Liver (tissue), 8 donors: ENCODE measurements at regions not wholly inside any gene's neighbourhood (a gene's known extent, or its start where the extent isn't known, plus 50 kb on each side); places are given as distances from the start of the nearest gene placed in this dataset.

Experiments used
- DNase-seq: peaks from one replicate; pipeline ENCODE4 v3.0.0-alpha.2; 2017; ENCODE audit warnings: low spot score
- H3K27ac ChIP-seq, 2 donors: one replicate each; pipeline ENCODE4 v1.7.0; 2013; ENCODE audit warnings: inconsistent platforms in 2 of 2, low read length in 2 of 2, control low read depth in 1 of 2, low read depth in 1 of 2, mild to moderate bottlenecking in 1 of 2
- H3K27me3 ChIP-seq, 4 donors: one replicate each; pipeline versions ENCODE4 v1.6.1 to v1.7.0; 2013; ENCODE audit warnings: low read length in 3 of 4, inconsistent platforms in 1 of 4, mild to moderate bottlenecking in 1 of 4, moderate library complexity in 1 of 4; ENCODE audit not compliant: control insufficient read depth in 4 of 4, insufficient read depth in 4 of 4
- H3K36me3 ChIP-seq, 4 donors: one replicate each; pipeline versions ENCODE4 v1.6.1 to v1.7.0; 2013; ENCODE audit warnings: low read length in 3 of 4, mild to moderate bottlenecking in 3 of 4, low read depth in 1 of 4, moderate library complexity in 1 of 4; ENCODE audit not compliant: control insufficient read depth in 4 of 4, insufficient read depth in 3 of 4
- H3K4me1 ChIP-seq, 4 donors: one replicate each; pipeline versions ENCODE4 v1.6.1 to v1.7.0; 2013; ENCODE audit warnings: low read length in 3 of 4, mild to moderate bottlenecking in 3 of 4, moderate library complexity in 1 of 4; ENCODE audit not compliant: control insufficient read depth in 4 of 4, insufficient read depth in 4 of 4
- H3K4me3 ChIP-seq, 3 donors: one replicate each; pipeline versions ENCODE4 v1.6.1 to v1.7.0; 2013; ENCODE audit warnings: low read length in 3 of 3, control low read depth in 1 of 3, low read depth in 1 of 3, mild to moderate bottlenecking in 1 of 3
- H3K9ac ChIP-seq, 2 donors: one replicate each; pipeline ENCODE4 v1.7.0; 2013; ENCODE audit warnings: low read length in 2 of 2, mild to moderate bottlenecking in 2 of 2, moderate library complexity in 2 of 2, control low read depth in 1 of 2, low read depth in 1 of 2
- H3K9me3 ChIP-seq, 4 donors: one replicate each; pipeline versions ENCODE4 v1.6.1 to v1.7.0; 2013; ENCODE audit warnings: low read length in 3 of 4; ENCODE audit not compliant: control insufficient read depth in 4 of 4
- EGR1 ChIP-seq, 2 donors: IDR thresholded peaks; 2 replicates each; pipeline ENCODE4 v1.6.1; 2016 to 2018; ENCODE audit warnings: antibody characterized with exemption in 2 of 2, low read depth in 2 of 2
- FOXA1 ChIP-seq: IDR thresholded peaks from 2 replicates; pipeline ENCODE4 v1.6.1; 2016; ENCODE audit warnings: antibody characterized with exemption
- FOXA2 ChIP-seq: IDR thresholded peaks from 2 replicates; pipeline ENCODE4 v1.6.1; 2016; ENCODE audit warnings: antibody characterized with exemption
- GABPA ChIP-seq, 2 donors: IDR thresholded peaks in 1 of 2; conservative IDR thresholded peaks in 1 of 2; 2 replicates each; pipeline ENCODE4 v1.6.1; 2016; ENCODE audit warnings: antibody characterized with exemption in 2 of 2, mild to moderate bottlenecking in 1 of 2, moderate library complexity in 1 of 2
- HNF4A ChIP-seq, 2 donors: conservative IDR thresholded peaks; 2 replicates each; pipeline ENCODE4 v1.6.1; 2016; ENCODE audit warnings: antibody characterized with exemption in 2 of 2, mild to moderate bottlenecking in 2 of 2
- HNF4G ChIP-seq: IDR thresholded peaks from 2 replicates; pipeline ENCODE4 v1.6.1; 2016; ENCODE audit warnings: antibody characterized with exemption
- JUND ChIP-seq, 2 donors: IDR thresholded peaks; 2 replicates each; pipeline ENCODE4 v1.6.1; 2016; ENCODE audit warnings: antibody characterized with exemption in 2 of 2
- NR2F2 ChIP-seq: IDR thresholded peaks from 2 replicates; pipeline ENCODE4 v1.6.1; 2016; ENCODE audit warnings: antibody characterized with exemption
- RAD21 ChIP-seq, 2 donors: IDR thresholded peaks; 2 replicates each; pipeline ENCODE4 v1.6.1; 2016; ENCODE audit warnings: antibody characterized with exemption in 2 of 2, mild to moderate bottlenecking in 2 of 2
- RXRA ChIP-seq, 2 donors: IDR thresholded peaks; 2 replicates each; pipeline ENCODE4 v1.6.1; 2017 to 2018; ENCODE audit warnings: antibody characterized with exemption in 2 of 2, mild to moderate bottlenecking in 1 of 2
- SP1 ChIP-seq: IDR thresholded peaks from 2 replicates; pipeline ENCODE4 v1.6.1; 2018; ENCODE audit warnings: antibody characterized with exemption, mild to moderate bottlenecking
- TAF1 ChIP-seq: conservative IDR thresholded peaks from 2 replicates; pipeline ENCODE4 v1.6.1; 2016; ENCODE audit warnings: antibody characterized with exemption, mild to moderate bottlenecking
- YY1 ChIP-seq: IDR thresholded peaks from 2 replicates; pipeline ENCODE4 v1.6.1; 2016; ENCODE audit warnings: antibody characterized with exemption, mild to moderate bottlenecking
- WGBS: extraction: QIAGEN DNeasy Blood & Tissue Kit; methylation state at CpG from one replicate; pipeline ENCODE4 v1.1.7; 2013; 5-methylcytosine and 5-hydroxymethylcytosine counted together
- TF ChIP-seq, protein P1 (sequence below): IDR thresholded peaks from 2 replicates; pipeline ENCODE4 v1.6.1; 2016; ENCODE audit warnings: antibody characterized with exemption
- TF ChIP-seq, protein P2 (sequence below): fragments of 150-350 bp; IDR thresholded peaks from 2 replicates; pipeline ENCODE4 v1.5.1; 2017; ENCODE audit warnings: improper control_type of control experiment, low read depth, low read length; ENCODE audit not compliant: missing input control
- TF ChIP-seq, protein P3 (sequence below): IDR thresholded peaks from 2 replicates; pipeline ENCODE4 v1.6.1; 2016; ENCODE audit warnings: antibody characterized with exemption, mild to moderate bottlenecking
- TF ChIP-seq, protein P4 (sequence below): IDR thresholded peaks from 2 replicates; pipeline ENCODE4 v1.6.1; 2016; ENCODE audit warnings: antibody characterized with exemption
- TF ChIP-seq, protein P5 (sequence below): IDR thresholded peaks from 2 replicates; pipeline ENCODE4 v1.6.1; 2016; ENCODE audit warnings: antibody characterized with exemption
- donor health status: healthy.
- donor health status: healthy.
- donor health status: healthy.
- donor health status: healthy.
- donor health status: healthy.

DNA sequence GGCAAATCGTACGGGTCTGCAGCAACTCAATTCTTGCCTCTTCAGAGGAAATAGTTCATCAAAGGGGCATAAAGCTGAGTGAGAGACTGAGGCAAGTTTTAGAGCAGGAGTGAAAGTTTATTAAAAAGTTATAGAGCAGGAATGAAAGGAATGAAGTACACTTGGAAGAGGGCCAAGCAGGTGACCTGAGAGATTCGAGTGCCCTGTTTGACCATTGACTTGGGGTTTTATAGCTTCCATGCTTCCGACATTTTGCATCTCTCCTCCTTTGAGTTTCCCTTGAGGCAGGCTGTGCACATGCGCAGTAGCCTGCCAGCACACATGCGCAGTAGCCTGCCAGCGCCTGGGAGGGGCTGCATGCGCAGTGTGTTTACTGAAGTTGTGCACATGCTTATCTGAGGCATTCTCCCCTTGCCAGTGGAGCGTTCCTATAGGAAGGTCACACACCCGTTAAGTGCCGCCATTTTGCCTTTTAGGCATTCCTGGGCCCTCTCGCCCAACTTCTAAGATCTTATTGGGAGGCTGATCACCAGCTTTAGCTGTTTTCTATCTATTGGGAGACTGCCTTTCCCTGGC, 265.5 kb upstream of the MGAT5 start:
- H3K9ac ChIP-seq: no peak overlapping the region
- H3K4me3 ChIP-seq: no peak overlapping the region
- no peaks in the 10 kb centered on the region for H3K4me1 ChIP-seq
- DNase-seq: no peak
- no peak for TF ChIP-seq YY1
- no peak for TF ChIP-seq FOXA2
- TF ChIP-seq RAD21 (IDR thresholded peaks at IDR 0.05): no peak
- TF ChIP-seq TAF1: no peak
- TF ChIP-seq, protein P1, sequence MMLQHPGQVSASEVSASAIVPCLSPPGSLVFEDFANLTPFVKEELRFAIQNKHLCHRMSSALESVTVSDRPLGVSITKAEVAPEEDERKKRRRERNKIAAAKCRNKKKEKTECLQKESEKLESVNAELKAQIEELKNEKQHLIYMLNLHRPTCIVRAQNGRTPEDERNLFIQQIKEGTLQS: no peak
- TF ChIP-seq NR2F2: no peak
- no peak for TF ChIP-seq FOXA1
- TF ChIP-seq EGR1 (IDR thresholded peaks at IDR 0.05; ENCODE audit: low read depth in 2 of 2): no peak
- TF ChIP-seq, protein P2, sequence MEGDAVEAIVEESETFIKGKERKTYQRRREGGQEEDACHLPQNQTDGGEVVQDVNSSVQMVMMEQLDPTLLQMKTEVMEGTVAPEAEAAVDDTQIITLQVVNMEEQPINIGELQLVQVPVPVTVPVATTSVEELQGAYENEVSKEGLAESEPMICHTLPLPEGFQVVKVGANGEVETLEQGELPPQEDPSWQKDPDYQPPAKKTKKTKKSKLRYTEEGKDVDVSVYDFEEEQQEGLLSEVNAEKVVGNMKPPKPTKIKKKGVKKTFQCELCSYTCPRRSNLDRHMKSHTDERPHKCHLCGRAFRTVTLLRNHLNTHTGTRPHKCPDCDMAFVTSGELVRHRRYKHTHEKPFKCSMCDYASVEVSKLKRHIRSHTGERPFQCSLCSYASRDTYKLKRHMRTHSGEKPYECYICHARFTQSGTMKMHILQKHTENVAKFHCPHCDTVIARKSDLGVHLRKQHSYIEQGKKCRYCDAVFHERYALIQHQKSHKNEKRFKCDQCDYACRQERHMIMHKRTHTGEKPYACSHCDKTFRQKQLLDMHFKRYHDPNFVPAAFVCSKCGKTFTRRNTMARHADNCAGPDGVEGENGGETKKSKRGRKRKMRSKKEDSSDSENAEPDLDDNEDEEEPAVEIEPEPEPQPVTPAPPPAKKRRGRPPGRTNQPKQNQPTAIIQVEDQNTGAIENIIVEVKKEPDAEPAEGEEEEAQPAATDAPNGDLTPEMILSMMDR: no peak
- H3K36me3 ChIP-seq: no peaks in the 10 kb centered on the region
- no peaks in the 10 kb centered on the region for H3K9me3 ChIP-seq
- 90% methylated on average over 12 of the region's 12 CpGs for WGBS
- no peaks in the 10 kb centered on the region for H3K27me3 ChIP-seq
- H3K27ac ChIP-seq: no peak overlapping the region

DNA sequence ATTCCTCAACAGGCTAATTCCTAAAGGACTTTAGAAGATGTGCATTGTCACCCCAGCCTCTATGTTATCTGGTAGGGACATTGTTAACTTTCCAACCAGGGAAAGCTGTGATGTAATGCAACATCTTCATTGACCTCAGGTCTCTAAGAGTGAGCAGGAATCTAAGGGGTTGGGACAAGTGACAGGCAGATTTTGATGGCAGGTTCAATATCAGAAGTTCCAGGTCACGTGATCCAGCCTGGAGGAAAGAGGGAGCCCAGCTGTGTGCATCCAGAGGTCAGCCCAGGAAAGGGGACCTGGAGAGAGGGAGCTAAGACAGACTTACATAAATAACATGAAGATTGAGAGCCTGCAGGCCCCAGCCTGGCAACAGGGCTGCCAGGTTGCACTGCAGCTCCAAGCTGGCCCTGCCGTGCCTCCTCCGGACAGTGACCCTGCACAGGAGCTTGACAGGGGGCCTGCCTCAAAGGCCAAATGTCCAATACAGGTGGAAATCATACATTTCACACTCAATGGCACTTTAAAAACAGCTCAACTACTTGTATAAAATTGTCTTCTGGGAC, 262.2 kb upstream of the MGAT5 start:
- DNase-seq: no peak
- Histone ChIP-seq H3K36me3 (no peaks in the 10 kb centered on the region), H3K27ac (no peak overlapping the region), H3K9ac (no peak overlapping the region), H3K4me1 (no peaks in the 10 kb centered on the region), H3K9me3 (no peaks in the 10 kb centered on the region), H3K27me3 (no peaks in the 10 kb centered on the region), H3K4me3 (no peak overlapping the region)
- WGBS: 78% methylated on average over 3 of the region's 3 CpGs
- TF ChIP-seq RAD21 (IDR thresholded peaks at IDR 0.05) (no peak), FOXA1 (no peak), RXRA (IDR thresholded peaks at IDR 0.05) (no peak), TAF1 (no peak), GABPA (IDR thresholded peaks at IDR 0.05 in 1 of 2, conservative IDR thresholded peaks at IDR 0.05 in 1 of 2) (no peak), NR2F2 (no peak), HNF4A (conservative IDR thresholded peaks at IDR 0.05) (no peak), SP1 (no peak), HNF4G (no peak), JUND (IDR thresholded peaks at IDR 0.05) (no peak)
- TF ChIP-seq, protein P3, sequence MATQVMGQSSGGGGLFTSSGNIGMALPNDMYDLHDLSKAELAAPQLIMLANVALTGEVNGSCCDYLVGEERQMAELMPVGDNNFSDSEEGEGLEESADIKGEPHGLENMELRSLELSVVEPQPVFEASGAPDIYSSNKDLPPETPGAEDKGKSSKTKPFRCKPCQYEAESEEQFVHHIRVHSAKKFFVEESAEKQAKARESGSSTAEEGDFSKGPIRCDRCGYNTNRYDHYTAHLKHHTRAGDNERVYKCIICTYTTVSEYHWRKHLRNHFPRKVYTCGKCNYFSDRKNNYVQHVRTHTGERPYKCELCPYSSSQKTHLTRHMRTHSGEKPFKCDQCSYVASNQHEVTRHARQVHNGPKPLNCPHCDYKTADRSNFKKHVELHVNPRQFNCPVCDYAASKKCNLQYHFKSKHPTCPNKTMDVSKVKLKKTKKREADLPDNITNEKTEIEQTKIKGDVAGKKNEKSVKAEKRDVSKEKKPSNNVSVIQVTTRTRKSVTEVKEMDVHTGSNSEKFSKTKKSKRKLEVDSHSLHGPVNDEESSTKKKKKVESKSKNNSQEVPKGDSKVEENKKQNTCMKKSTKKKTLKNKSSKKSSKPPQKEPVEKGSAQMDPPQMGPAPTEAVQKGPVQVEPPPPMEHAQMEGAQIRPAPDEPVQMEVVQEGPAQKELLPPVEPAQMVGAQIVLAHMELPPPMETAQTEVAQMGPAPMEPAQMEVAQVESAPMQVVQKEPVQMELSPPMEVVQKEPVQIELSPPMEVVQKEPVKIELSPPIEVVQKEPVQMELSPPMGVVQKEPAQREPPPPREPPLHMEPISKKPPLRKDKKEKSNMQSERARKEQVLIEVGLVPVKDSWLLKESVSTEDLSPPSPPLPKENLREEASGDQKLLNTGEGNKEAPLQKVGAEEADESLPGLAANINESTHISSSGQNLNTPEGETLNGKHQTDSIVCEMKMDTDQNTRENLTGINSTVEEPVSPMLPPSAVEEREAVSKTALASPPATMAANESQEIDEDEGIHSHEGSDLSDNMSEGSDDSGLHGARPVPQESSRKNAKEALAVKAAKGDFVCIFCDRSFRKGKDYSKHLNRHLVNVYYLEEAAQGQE: no peak
- TF ChIP-seq, protein P2: no peak
- TF ChIP-seq, protein P4, sequence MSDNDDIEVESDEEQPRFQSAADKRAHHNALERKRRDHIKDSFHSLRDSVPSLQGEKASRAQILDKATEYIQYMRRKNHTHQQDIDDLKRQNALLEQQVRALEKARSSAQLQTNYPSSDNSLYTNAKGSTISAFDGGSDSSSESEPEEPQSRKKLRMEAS: no peak
- TF ChIP-seq, protein P1: no peak
- TF ChIP-seq, protein P5, sequence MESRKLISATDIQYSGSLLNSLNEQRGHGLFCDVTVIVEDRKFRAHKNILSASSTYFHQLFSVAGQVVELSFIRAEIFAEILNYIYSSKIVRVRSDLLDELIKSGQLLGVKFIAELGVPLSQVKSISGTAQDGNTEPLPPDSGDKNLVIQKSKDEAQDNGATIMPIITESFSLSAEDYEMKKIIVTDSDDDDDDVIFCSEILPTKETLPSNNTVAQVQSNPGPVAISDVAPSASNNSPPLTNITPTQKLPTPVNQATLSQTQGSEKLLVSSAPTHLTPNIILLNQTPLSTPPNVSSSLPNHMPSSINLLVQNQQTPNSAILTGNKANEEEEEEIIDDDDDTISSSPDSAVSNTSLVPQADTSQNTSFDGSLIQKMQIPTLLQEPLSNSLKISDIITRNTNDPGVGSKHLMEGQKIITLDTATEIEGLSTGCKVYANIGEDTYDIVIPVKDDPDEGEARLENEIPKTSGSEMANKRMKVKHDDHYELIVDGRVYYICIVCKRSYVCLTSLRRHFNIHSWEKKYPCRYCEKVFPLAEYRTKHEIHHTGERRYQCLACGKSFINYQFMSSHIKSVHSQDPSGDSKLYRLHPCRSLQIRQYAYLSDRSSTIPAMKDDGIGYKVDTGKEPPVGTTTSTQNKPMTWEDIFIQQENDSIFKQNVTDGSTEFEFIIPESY: no peak
